ENCODE measurements at regions not wholly inside any gene's neighbourhood (a gene's known extent, or its start where the extent isn't known, plus 50 kb on each side); places are given as distances from the start of the nearest gene placed in this dataset.

DNA sequence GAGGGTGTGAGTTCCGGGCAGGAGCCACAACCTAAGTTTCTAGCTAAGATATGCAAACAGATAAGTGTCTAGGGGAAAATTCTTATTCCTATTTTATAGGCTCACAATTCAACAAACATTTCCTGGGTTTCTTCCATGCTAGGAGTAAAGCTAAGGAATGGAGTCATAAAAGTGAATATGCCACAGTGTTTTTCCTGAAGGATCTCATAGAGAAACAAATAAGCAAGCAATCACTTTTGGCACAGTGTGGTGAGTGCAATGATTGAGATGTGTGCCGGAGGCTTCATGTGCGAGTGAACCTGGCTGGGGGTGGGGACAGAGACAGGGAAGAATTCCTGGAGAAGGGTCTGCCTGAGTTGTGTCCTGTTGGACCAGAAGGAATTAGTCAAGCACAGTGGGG lies 147.4 kb downstream of the TENT5C start:
- Mint-ChIP-seq H3K27me3 (ENCODE audit: insufficient read depth) (no peaks in the 10 kb centered on the region; the same call in 1 of the 2 replicates), H3K9me3 (no peaks in the 10 kb centered on the region), H3K4me1 (ENCODE audit: low read depth) (peaks cover 37% of the 10 kb centered on the region), H3K4me3 (peak overlapping the region; percentile 30), H3K36me3 (ENCODE audit: low read depth) (0 out of 2 replicates have a peak, but pooled peaks cover 4% of the 10 kb centered on the region), H3K27ac (peak overlapping the region; percentile 4)
- TF ChIP-seq, protein P1, sequence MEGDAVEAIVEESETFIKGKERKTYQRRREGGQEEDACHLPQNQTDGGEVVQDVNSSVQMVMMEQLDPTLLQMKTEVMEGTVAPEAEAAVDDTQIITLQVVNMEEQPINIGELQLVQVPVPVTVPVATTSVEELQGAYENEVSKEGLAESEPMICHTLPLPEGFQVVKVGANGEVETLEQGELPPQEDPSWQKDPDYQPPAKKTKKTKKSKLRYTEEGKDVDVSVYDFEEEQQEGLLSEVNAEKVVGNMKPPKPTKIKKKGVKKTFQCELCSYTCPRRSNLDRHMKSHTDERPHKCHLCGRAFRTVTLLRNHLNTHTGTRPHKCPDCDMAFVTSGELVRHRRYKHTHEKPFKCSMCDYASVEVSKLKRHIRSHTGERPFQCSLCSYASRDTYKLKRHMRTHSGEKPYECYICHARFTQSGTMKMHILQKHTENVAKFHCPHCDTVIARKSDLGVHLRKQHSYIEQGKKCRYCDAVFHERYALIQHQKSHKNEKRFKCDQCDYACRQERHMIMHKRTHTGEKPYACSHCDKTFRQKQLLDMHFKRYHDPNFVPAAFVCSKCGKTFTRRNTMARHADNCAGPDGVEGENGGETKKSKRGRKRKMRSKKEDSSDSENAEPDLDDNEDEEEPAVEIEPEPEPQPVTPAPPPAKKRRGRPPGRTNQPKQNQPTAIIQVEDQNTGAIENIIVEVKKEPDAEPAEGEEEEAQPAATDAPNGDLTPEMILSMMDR (IDR thresholded peaks at IDR 0.05) = no peak
- DNase-seq = no peak

DNA sequence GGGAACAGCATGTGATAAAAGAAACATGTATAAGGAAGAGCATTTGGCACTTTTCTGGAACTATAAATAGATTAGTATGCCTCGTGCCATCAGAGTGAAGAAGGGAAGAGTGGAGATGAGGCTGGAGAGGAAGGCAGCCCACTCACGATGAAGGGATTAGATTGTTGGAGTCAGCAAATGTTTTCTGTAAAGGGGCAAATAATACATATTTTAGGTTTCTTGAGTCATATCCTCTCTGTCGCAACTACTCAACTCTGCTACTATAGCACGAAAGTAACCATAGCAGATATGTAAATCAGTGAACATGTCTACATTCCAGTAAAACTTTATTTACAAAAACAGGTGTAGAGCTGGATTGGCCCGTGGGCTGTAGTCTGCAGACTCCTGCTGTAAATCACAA lies 147.8 kb downstream of the TENT5C start:
- H3K4me3 Mint-ChIP-seq = peak overlapping the region; percentile 30
- no peaks in the 10 kb centered on the region for H3K36me3 Mint-ChIP-seq (ENCODE audit: low read depth)

DNA sequence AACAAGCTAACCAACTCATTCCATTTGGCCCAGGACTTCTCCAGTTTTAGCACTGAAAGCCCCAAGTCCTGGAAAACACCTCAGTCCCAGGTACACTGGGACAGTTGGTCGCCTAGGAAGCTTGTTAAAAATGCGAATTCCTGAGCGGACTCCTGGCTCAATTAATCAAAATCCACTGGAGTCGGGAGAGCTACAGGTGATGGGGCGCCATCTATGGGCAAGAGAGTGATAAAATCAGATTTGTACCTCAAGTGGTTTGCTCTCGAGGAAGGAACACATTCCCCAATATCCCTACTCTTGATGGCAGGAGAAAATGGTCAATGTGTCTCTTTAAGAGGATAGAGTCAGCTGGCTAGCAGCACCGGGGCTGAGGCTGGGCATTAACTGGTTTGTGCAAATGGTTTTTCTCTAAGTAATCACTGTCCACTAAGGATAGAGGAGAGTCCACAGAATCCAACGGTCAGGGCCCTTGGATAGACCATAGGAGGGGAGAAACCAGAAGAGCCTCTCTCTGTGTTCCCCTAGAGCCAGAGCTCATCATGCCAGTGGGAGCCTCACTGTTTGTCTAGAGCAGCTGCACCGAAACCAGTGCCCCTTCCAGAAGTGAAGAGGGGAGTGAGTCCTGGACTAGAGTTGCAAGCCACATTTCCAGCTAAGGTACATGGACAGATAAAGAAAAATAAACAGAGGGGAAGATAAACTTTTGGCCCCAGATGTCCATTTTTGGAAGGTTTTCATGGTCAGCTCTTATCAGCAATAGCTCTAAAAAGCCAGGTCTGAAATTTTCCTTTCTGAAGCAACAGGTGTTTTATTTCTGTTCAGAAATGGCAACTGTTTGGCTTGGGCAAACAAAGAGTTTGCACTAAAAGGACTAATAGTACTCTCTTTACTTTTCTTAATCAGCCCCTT lies 148.5 kb downstream of the TENT5C start:
- Mint-ChIP-seq H3K4me1 (ENCODE audit: low read depth) (peaks cover 47% of the 10 kb centered on the region), H3K27ac (no peak overlapping the region; the same call in 1 of the 2 replicates), H3K36me3 (ENCODE audit: low read depth) (no peaks in the 10 kb centered on the region), H3K4me3 (peak overlapping the region; percentile 30), H3K27me3 (ENCODE audit: insufficient read depth) (no peaks in the 10 kb centered on the region; the same call in 1 of the 2 replicates), H3K9me3 (no peaks in the 10 kb centered on the region)
- DNase-seq = peak; percentile 46
- TF ChIP-seq, protein P1 (IDR thresholded peaks at IDR 0.05) = peak; percentile 89

More for the DNA sequence above, 147.8 kb downstream of the TENT5C start:
- no peaks in the 10 kb centered on the region; the same call in 1 of the 2 replicates for H3K27me3 Mint-ChIP-seq (ENCODE audit: insufficient read depth)
- H3K9me3 Mint-ChIP-seq = no peaks in the 10 kb centered on the region
- peak overlapping the region; percentile 4 for H3K27ac Mint-ChIP-seq
- TF ChIP-seq, protein P1 (IDR thresholded peaks at IDR 0.05) = no peak
- H3K4me1 Mint-ChIP-seq (ENCODE audit: low read depth) = peaks cover 41% of the 10 kb centered on the region
- DNase-seq = peak; percentile 47

GRCh38 chr1:117757668-117758067 lies 151.8 kb downstream of the TENT5C start:
- Mint-ChIP-seq H3K9me3 (no peaks in the 10 kb centered on the region), H3K27me3 (ENCODE audit: insufficient read depth) (no peaks in the 10 kb centered on the region; the same call in 1 of the 2 replicates), H3K4me1 (ENCODE audit: low read depth) (peaks cover 47% of the 10 kb centered on the region), H3K4me3 (0 out of 2 replicates have a peak overlapping the region, but pooled peaks have one; percentile 89), H3K36me3 (ENCODE audit: low read depth) (no peaks in the 10 kb centered on the region), H3K27ac (no peak overlapping the region)
- TF ChIP-seq, protein P1 (IDR thresholded peaks at IDR 0.05) = no peak
- DNase-seq = peak; percentile 78

GRCh38 chr1:117758444-117759316 lies 152.8 kb downstream of the TENT5C start:
- DNase-seq = peak; percentile 76
- Mint-ChIP-seq H3K4me3 (peak overlapping the region; percentile 89), H3K27me3 (ENCODE audit: insufficient read depth) (no peaks in the 10 kb centered on the region; the same call in 1 of the 2 replicates), H3K27ac (peak overlapping the region; percentile 61), H3K4me1 (ENCODE audit: low read depth) (peaks cover 39% of the 10 kb centered on the region), H3K9me3 (no peaks in the 10 kb centered on the region), H3K36me3 (ENCODE audit: low read depth) (no peaks in the 10 kb centered on the region)
- TF ChIP-seq, protein P1 (IDR thresholded peaks at IDR 0.05) = peak; percentile 96
